ENCODE measurements at regions not wholly inside any gene's neighbourhood (a gene's known extent, or its start where the extent isn't known, plus 50 kb on each side); places are given as distances from the start of the nearest gene placed in this dataset.
A peak's percentile ranks its signal among the peaks of the same experiment; 100 is the strongest.

DNA sequence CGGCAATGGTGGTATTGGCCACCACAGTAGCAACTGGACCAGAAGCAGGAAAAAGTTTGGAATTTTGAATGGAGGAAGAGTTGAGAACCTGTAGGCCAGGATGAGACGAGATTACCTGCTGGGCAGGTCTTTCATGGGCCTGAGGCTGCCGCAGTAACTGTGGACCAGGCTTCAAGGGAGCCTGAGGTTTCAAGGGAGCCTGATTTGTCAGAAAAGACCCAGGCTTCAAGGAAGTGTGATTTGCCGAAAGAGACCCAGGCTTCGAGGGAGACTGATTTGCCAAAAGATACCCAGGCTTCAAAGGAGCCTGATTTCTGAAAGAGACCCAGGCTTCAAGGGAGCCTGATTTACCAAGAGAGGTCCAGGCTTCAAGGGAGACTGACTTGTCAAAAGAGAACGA lies 66.6 kb upstream of the ARL4D start:
- no peaks in the 10 kb centered on the region; a peak in 1 of 4 replicates for H3K36me3 ChIP-seq (ENCODE audit: control insufficient read depth in 1 of 2, insufficient read depth in 2 of 2, low read length in 2 of 2)
- H3K9me2 ChIP-seq (ENCODE audit: insufficient read depth): no peaks in the 10 kb centered on the region
- H3K4me2 ChIP-seq (ENCODE audit: low read length): no peak overlapping the region
- H2AFZ ChIP-seq (ENCODE audit: low read depth, low read length, poor library complexity, severe bottlenecking): no peak overlapping the region
- ChIA-PET POLR2A (no interaction called here), RAD21 (ENCODE audit: low non-redundant PET in 1 of 2, low total read pairs in 2 of 2, uncharacterized antibody in 2 of 2, unreplicated experiment in 2 of 2) (no interaction called here), CTCF (interaction anchor here (0.7 kb wide), 1 partner anchor 1321 kb away, joined by 3 read pairs; no protein-coding TSS in a partner anchor)
- BruUV-seq (replicated peaks): no TSS peak
- DNase-seq (ENCODE audit: low read depth, low spot score) (no peak), ATAC-seq (no peak)
- H3K9ac ChIP-seq (ENCODE audit: low read length): no peak overlapping the region
- H3K79me2 ChIP-seq (ENCODE audit: insufficient read depth, low read length): 0 out of 2 replicates have a peak, but pooled peaks cover 3% of the 10 kb centered on the region
- intact Hi-C loops (cut with micrococcal nuclease): no loop called here
- no peak overlapping the region for H3K4me3 ChIP-seq (replicated peaks in 1 of 2; ENCODE audit: low read depth in 1 of 2, low read length in 2 of 2)
- no peaks in the 10 kb centered on the region for H3K27me3 ChIP-seq (ENCODE audit: insufficient read depth, low read length)
- H3K27ac ChIP-seq (ENCODE audit: low read depth, low read length): no peak overlapping the region
- no peak for TF ChIP-seq SRF (IDR thresholded peaks at IDR 0.05; ENCODE audit: low read depth)
- TF ChIP-seq YY1 (IDR thresholded peaks at IDR 0.05; ENCODE audit: extremely low read depth, insufficient replicate concordance, low read depth, low read length): no peak
- TF ChIP-seq SIN3A (IDR thresholded peaks at IDR 0.05; ENCODE audit: low read depth): no peak
- H3K4me1 ChIP-seq (ENCODE audit: control insufficient read depth in 1 of 2, insufficient read depth in 2 of 2, low read length in 2 of 2): no peaks in the 10 kb centered on the region
- no peaks in the 10 kb centered on the region for H4K20me1 ChIP-seq (ENCODE audit: insufficient read depth)
- H3K9me3 ChIP-seq (ENCODE audit: control insufficient read depth in 1 of 2, insufficient read depth in 1 of 2, low read depth in 1 of 2, low read length in 2 of 2): no peaks in the 10 kb centered on the region; a peak in 1 of 4 replicates

DNA sequence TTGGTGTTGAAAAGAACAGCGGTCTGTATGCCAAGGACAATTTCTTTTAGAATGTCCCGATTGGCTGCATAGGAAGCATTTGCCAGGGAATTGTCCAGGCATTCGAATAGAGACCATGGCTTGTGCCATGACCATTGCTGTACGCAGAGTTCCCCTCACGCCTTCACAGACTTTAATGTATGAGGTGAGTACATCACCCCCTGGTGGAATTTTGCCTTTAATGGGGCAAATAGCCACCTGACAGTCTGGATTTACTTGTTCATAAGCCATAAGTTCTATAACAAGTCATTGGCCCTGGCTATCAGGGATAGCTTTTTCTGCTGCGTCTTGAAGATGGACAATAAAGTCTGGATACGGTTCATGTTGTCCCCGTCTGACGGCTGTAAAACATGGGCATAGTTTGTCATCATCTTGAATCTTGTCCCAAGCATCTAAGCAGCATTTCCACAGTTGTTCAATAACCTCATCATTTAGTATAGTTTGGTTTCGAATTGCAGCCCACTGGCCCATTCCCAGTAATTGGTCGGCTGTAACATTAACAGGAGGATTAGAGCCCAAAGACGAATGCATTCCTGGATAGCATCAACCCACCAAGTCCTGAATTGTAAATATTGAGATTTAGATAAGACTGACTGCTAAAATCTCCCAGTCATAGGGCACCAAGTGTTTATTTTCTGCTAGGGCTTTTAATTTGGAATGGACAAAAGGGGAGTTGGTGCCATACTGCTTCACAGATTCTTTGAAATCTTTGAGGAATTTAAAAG lies 67.7 kb upstream of the ARL4D start:
- Histone ChIP-seq H3K79me2 (ENCODE audit: insufficient read depth, low read length) (peaks cover 3% of the 10 kb centered on the region; the same call in 1 of the 2 replicates), H4K20me1 (ENCODE audit: insufficient read depth) (no peaks in the 10 kb centered on the region), H3K9me3 (ENCODE audit: control insufficient read depth in 1 of 2, insufficient read depth in 1 of 2, low read depth in 1 of 2, low read length in 2 of 2) (no peaks in the 10 kb centered on the region; a peak in 1 of 4 replicates), H3K9ac (ENCODE audit: low read length) (no peak overlapping the region), H3K27me3 (ENCODE audit: insufficient read depth, low read length) (no peaks in the 10 kb centered on the region), H3K4me1 (ENCODE audit: control insufficient read depth in 1 of 2, insufficient read depth in 2 of 2, low read length in 2 of 2) (no peaks in the 10 kb centered on the region), H3K27ac (ENCODE audit: low read depth, low read length) (no peak overlapping the region), H3K9me2 (ENCODE audit: insufficient read depth) (no peaks in the 10 kb centered on the region), H2AFZ (ENCODE audit: low read depth, low read length, poor library complexity, severe bottlenecking) (no peak overlapping the region), H3K36me3 (ENCODE audit: control insufficient read depth in 1 of 2, insufficient read depth in 2 of 2, low read length in 2 of 2) (no peaks in the 10 kb centered on the region; a peak in 1 of 4 replicates), H3K4me2 (ENCODE audit: low read length) (no peak overlapping the region), H3K4me3 (replicated peaks in 1 of 2; ENCODE audit: low read depth in 1 of 2, low read length in 2 of 2) (no peak overlapping the region)
- ChIA-PET POLR2A (no interaction called here), CTCF (no interaction called here), RAD21 (ENCODE audit: low non-redundant PET in 1 of 2, low total read pairs in 2 of 2, uncharacterized antibody in 2 of 2, unreplicated experiment in 2 of 2) (no interaction called here)
- TF ChIP-seq JUND (IDR thresholded peaks at IDR 0.05): no peak
- TF ChIP-seq, protein P1, sequence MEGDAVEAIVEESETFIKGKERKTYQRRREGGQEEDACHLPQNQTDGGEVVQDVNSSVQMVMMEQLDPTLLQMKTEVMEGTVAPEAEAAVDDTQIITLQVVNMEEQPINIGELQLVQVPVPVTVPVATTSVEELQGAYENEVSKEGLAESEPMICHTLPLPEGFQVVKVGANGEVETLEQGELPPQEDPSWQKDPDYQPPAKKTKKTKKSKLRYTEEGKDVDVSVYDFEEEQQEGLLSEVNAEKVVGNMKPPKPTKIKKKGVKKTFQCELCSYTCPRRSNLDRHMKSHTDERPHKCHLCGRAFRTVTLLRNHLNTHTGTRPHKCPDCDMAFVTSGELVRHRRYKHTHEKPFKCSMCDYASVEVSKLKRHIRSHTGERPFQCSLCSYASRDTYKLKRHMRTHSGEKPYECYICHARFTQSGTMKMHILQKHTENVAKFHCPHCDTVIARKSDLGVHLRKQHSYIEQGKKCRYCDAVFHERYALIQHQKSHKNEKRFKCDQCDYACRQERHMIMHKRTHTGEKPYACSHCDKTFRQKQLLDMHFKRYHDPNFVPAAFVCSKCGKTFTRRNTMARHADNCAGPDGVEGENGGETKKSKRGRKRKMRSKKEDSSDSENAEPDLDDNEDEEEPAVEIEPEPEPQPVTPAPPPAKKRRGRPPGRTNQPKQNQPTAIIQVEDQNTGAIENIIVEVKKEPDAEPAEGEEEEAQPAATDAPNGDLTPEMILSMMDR (IDR thresholded peaks at IDR 0.05 in 2 of 3, conservative IDR thresholded peaks at IDR 0.05 in 1 of 3; ENCODE audit: borderline replicate concordance in 1 of 3, insufficient read depth in 1 of 3, low read depth in 2 of 3, low read length in 2 of 3): peak in 1 of 3 experiments; percentile 20; a peak in 1 of 6 replicates
- TF ChIP-seq, protein P2, sequence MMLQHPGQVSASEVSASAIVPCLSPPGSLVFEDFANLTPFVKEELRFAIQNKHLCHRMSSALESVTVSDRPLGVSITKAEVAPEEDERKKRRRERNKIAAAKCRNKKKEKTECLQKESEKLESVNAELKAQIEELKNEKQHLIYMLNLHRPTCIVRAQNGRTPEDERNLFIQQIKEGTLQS (IDR thresholded peaks at IDR 0.05): no peak
- TF ChIP-seq RAD21 (IDR thresholded peaks at IDR 0.05; ENCODE audit: low read depth): peak; percentile 11; the same call in 1 of the 2 replicates
- TF ChIP-seq ELF1 (IDR thresholded peaks at IDR 0.05; ENCODE audit: borderline replicate concordance, low read depth): no peak
- TF ChIP-seq TCF7L2 (IDR thresholded peaks at IDR 0.05; ENCODE audit: borderline replicate concordance, extremely low read depth, insufficient read depth, insufficient read length): no peak
- DNase-seq (ENCODE audit: low read depth, low spot score): no peak
- BruUV-seq (replicated peaks): no TSS peak
- intact Hi-C loops (cut with micrococcal nuclease): no loop called here
- ATAC-seq: no peak
